GM12801 (cell line): ENCODE measurements at regions not wholly inside any gene's neighbourhood (a gene's known extent, or its start where the extent isn't known, plus 50 kb on each side); places are given as distances from the start of the nearest gene placed in this dataset.

ENCODE experiments used
- TF ChIP-seq, protein P1 (sequence below): IDR thresholded peaks from one replicate; pipeline ENCODE4 v1.5.1; 2011; ENCODE audit warnings: control low read depth; ENCODE audit not compliant: insufficient read length; ENCODE audit errors: extremely low read depth

DNA sequence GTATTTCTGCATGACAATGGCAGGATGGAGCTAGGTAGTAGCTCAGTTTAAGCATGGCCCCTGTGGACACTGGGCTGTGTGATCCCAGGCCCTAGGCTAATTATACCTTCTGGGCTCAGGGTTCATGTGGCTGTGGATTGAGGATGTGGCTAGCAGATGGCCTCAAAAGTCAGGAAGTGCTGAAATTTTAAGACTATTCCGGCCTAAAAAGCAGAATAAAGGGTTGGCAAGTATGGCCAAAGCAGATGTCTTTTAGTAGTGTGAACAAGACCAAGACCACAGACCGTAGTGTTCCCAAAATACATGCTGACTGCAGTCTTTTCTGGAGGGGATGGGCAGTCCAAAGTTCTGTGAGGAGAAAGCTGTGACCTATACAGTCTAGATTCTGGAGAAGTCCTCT, 115.7 kb upstream of the RAG2 start:
- TF ChIP-seq, protein P1, sequence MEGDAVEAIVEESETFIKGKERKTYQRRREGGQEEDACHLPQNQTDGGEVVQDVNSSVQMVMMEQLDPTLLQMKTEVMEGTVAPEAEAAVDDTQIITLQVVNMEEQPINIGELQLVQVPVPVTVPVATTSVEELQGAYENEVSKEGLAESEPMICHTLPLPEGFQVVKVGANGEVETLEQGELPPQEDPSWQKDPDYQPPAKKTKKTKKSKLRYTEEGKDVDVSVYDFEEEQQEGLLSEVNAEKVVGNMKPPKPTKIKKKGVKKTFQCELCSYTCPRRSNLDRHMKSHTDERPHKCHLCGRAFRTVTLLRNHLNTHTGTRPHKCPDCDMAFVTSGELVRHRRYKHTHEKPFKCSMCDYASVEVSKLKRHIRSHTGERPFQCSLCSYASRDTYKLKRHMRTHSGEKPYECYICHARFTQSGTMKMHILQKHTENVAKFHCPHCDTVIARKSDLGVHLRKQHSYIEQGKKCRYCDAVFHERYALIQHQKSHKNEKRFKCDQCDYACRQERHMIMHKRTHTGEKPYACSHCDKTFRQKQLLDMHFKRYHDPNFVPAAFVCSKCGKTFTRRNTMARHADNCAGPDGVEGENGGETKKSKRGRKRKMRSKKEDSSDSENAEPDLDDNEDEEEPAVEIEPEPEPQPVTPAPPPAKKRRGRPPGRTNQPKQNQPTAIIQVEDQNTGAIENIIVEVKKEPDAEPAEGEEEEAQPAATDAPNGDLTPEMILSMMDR = no peak

DNA sequence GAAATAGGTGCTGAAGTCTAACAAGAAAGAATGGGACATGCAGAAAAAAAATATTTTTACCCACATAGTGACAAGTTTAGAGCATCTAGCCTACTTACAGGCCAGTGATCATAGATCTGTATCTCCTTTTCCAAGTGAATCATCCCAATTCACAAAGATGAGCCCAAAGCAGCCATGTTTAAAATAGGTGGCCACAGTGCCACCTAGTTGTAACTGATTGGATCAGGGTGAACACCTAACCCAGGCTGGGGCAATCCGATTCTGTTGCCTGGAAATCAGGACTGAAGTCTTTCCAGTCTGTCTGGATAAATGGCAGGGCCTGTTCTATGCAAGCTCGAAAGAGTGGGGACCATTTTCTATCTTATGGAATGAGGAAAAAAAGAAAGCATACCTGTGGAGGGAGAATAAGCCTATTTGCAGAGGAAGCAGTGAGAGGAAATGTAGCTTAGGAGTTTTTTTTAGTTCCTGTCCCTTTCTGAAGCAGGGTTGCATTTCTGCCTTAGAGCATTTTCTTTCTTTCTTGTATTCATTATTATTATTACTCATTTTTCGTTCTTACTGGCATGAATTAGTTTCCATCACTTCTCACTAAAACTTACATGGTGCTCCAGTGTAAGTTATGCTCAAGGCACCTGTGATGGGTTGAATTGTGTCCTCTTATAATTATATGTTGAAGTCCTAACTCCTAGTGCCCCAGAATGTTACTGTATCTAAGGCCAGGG, 113.2 kb upstream of the RAG2 start:
- TF ChIP-seq, protein P1 = no peak
